Left lung (tissue), 4 donors: ENCODE measurements at regions not wholly inside any gene's neighbourhood (a gene's known extent, or its start where the extent isn't known, plus 50 kb on each side); places are given as distances from the start of the nearest gene placed in this dataset.

Experiments
- ATAC-seq: fragments of 200-7000 bp; cut with Tn5 transposase; one replicate; pipeline ENCODE4 v1.9.1; 2020; ENCODE audit warnings: moderate library complexity
- DNase-seq, 4 donors: peaks; one replicate each; pipeline ENCODE4 v3.0.0-alpha.2; 2013 to 2020
- H3K27ac ChIP-seq, 2 donors: fragments of 200-600 bp; sonication (generic) in 1 of 2; one replicate each; pipeline versions ENCODE4 v1.5.0 to v1.8.0; 2020 to 2021
- H3K27me3 ChIP-seq, 2 donors: fragments of 200-600 bp; sonication (generic) in 1 of 2; one replicate each; pipeline versions ENCODE4 v1.5.0 to v1.8.0; 2020 to 2021
- H3K36me3 ChIP-seq, 2 donors: fragments of 200-600 bp; sonication (generic) in 1 of 2; one replicate each; pipeline versions ENCODE4 v1.5.0 to v1.8.0; 2020 to 2021
- H3K4me1 ChIP-seq, 2 donors: fragments of 200-600 bp; one replicate each; pipeline ENCODE4 v1.8.0; 2021
- H3K4me3 ChIP-seq, 2 donors: fragments of 200-600 bp; sonication (generic) in 1 of 2; one replicate each; pipeline versions ENCODE4 v1.5.0 to v1.8.0; 2020 to 2021; ENCODE audit warnings: mild to moderate bottlenecking in 1 of 2
- H3K9me3 ChIP-seq, 2 donors: fragments of 200-600 bp; sonication (generic) in 1 of 2; one replicate each; pipeline versions ENCODE4 v1.5.0 to v1.8.0; 2020 to 2021
- CTCF ChIP-seq, 2 donors: fragments of 200-600 bp; sonication (generic) in 1 of 2; IDR thresholded peaks; one replicate each; pipeline versions ENCODE4 v1.5.0 to v1.8.0; 2021; ENCODE audit warnings: antibody characterized with exemption in 2 of 2
- intact Hi-C, 2 donors: fragments of 100-400 bp; cut with DNase I; formaldehyde crosslinking; loops; one replicate each; pipeline versions ENCODE4 v1.11.2 to v1.14.2; 2022
- donor health status: DM: no; HTN: yes; CAD: no.
- donor health status: DM: no; HTN: no; CAD: no.

- ATAC-seq (no peak), DNase-seq (peak in 2 of 4 donors; percentile 25 to 33)
- H3K27me3 ChIP-seq, result no peaks in the 10 kb centered on the region
- H3K36me3 ChIP-seq, result no peaks in the 10 kb centered on the region
- intact Hi-C loops, result no loop called here
- H3K4me3 ChIP-seq, result no peak overlapping the region
- TF ChIP-seq CTCF (IDR thresholded peaks at IDR 0.05), result no peak
- peaks cover 0 to under 1% of the 10 kb centered on the region in 2 donors for H3K4me1 ChIP-seq
- no peaks in the 10 kb centered on the region for H3K9me3 ChIP-seq
- no peak overlapping the region for H3K27ac ChIP-seq
Observed at GRCh38 chr11:45073685-45074141, 72.7 kb upstream of the PRDM11 start.

GRCh38 chr11:45075519-45075918 lies 70.9 kb upstream of the PRDM11 start:
- Histone ChIP-seq H3K9me3 (no peaks in the 10 kb centered on the region), H3K4me3 (no peak overlapping the region), H3K36me3 (no peaks in the 10 kb centered on the region), H3K27me3 (no peaks in the 10 kb centered on the region), H3K27ac (no peak overlapping the region), H3K4me1 (peaks cover 4 to 19% of the 10 kb centered on the region in 2 donors)
- ATAC-seq (no peak), DNase-seq (no peak)
- intact Hi-C loops, result no loop called here
- TF ChIP-seq CTCF (IDR thresholded peaks at IDR 0.05), result no peak

DNA sequence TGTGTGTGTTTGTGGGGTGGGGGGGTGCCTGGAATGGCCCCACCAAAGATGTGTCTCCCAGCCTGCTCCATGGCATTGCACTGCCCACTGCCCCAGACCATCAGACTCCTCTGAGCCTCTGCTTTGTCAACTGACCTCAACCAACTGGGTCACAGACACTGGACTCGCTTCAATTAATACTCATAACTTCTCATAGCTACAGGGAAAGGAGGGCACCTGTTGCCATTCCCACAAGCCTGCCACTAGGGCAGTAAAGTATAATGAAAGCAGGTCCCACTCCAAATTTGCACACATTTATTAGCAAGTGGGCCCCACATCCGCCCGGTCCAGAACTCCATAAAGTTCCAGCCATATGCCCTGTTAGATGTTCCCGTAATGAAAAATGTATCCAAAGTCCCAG lies 70.5 kb upstream of the PRDM11 start:
- TF ChIP-seq CTCF (IDR thresholded peaks at IDR 0.05), result no peak
- ATAC-seq, result no peak
- Histone ChIP-seq H3K36me3 (no peaks in the 10 kb centered on the region), H3K4me3 (no peak overlapping the region), H3K27ac (no peak overlapping the region), H3K9me3 (no peaks in the 10 kb centered on the region), H3K4me1 (peaks cover 4 to 23% of the 10 kb centered on the region in 2 donors), H3K27me3 (no peaks in the 10 kb centered on the region)
- DNase-seq, result no peak
- intact Hi-C loops, result no loop called here

DNA sequence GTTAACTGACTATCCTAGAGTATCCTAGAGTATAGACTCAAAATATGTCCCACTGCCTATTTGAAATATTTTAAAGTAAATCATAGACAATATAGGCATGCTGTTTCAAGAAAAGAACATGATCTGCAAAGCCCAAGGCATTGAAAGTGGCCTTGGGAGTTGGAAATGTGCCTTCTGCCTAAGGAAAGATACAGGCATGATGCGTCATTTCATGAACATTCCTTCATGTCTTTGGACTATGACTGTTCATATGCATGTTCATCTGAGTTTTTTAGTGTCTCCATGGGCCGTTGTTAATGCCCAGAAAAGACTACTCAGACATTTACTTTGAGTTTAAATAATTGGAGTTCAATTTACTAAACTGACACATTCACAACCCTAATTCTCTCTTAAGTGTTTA lies 69.7 kb upstream of the PRDM11 start:
- no peak for TF ChIP-seq CTCF (IDR thresholded peaks at IDR 0.05)
- no peak overlapping the region for H3K27ac ChIP-seq
- H3K4me1 ChIP-seq, result peaks cover 4 to 24% of the 10 kb centered on the region in 2 donors
- no peaks in the 10 kb centered on the region for H3K9me3 ChIP-seq
- no peak for DNase-seq
- intact Hi-C loops, result no loop called here
- no peaks in the 10 kb centered on the region for H3K36me3 ChIP-seq
- H3K27me3 ChIP-seq, result no peaks in the 10 kb centered on the region
- no peak overlapping the region for H3K4me3 ChIP-seq
- ATAC-seq, result no peak

DNA sequence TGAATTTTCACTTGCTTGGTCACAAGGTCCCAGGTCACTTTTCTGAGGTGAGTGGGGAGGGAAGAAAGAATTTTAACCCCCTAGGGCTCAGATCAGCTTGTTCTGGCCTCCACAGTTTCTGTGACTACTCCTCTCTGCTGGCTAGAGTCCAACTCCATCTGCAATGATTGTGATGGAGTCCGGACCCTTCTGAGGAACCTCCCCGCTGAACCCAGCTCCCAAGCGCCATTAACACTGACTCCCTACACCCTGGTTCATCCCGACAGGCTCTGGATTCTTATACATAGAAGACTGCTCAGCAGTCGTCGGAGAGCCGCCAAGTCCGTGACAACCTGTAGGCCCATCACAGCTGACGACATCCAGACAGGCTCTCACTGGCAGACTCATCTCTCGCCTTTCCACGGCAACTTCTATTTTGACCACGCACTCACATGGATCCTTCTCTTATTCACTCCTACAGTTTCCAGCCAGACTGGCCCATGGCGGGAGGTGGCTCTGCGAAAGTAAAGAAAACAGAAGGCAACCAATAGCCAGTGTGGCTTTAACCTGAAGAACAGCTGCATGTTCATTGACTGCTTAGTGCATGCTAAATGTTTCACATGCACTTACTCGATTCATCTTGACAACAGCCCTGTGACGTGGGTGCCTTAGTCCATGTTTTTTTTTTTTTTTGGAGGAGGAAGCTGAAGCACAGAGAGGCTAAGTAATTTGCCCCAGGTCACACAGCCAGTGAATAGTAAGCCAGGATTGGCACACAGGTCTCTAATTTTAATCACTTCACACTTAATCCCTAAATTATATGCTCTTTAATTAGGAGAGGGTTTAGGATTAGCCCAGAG lies 68.0 kb upstream of the PRDM11 start:
- Histone ChIP-seq H3K27me3 (no peaks in the 10 kb centered on the region), H3K36me3 (no peaks in the 10 kb centered on the region), H3K27ac (peak overlapping the region in 1 of 2 donors; percentile 80), H3K9me3 (no peaks in the 10 kb centered on the region), H3K4me1 (peaks cover 4 to 38% of the 10 kb centered on the region in 2 donors), H3K4me3 (no peak overlapping the region)
- no peak for TF ChIP-seq CTCF (IDR thresholded peaks at IDR 0.05)
- intact Hi-C loops, result no loop called here
- no peak for DNase-seq
- ATAC-seq, result no peak
